Psoas muscle (tissue), 7 donors: ENCODE measurements at regions not wholly inside any gene's neighbourhood (a gene's known extent, or its start where the extent isn't known, plus 50 kb on each side); places are given as distances from the start of the nearest gene placed in this dataset.

ENCODE experiments used
- ATAC-seq, 4 donors: fragments of 200-7000 bp; cut with Tn5 transposase; one replicate each; pipeline ENCODE4 v1.9.1; 2020; ENCODE audit warnings: moderate library complexity in 3 of 4, mild to moderate bottlenecking in 2 of 4
- DNase-seq, 2 donors: peaks; one replicate each; pipeline ENCODE4 v3.0.0-alpha.2; 2020
- H3K27ac ChIP-seq: fragments of 200-600 bp; one replicate; pipeline ENCODE4 v1.8.0; 2022
- H3K27me3 ChIP-seq, 3 donors: fragments of 200-600 bp in 1 of 3; one replicate each; pipeline versions ENCODE4 v1.6.1 to v1.8.0; 2013 to 2022; ENCODE audit warnings: low read length in 2 of 3, mild to moderate bottlenecking in 2 of 3, moderate library complexity in 1 of 3; ENCODE audit not compliant: insufficient read depth in 3 of 3
- H3K36me3 ChIP-seq, 2 donors: fragments of 200-600 bp in 1 of 2; one replicate each; pipeline versions ENCODE4 v1.6.1 to v1.8.0; 2013 to 2022; ENCODE audit warnings: low read depth in 1 of 2, mild to moderate bottlenecking in 1 of 2, moderate library complexity in 1 of 2; ENCODE audit not compliant: insufficient read depth in 1 of 2
- H3K4me1 ChIP-seq: fragments of 200-600 bp; one replicate; pipeline ENCODE4 v1.8.0; 2022
- H3K4me3 ChIP-seq: fragments of 200-600 bp; one replicate; pipeline ENCODE4 v1.8.0; 2022; ENCODE audit warnings: mild to moderate bottlenecking
- H3K9me3 ChIP-seq: fragments of 200-600 bp; one replicate; pipeline ENCODE4 v1.8.0; 2022
- WGBS, 3 donors: extraction: QIAGEN DNeasy Blood & Tissue Kit; methylation state at CpG; one replicate each; pipeline versions ENCODE4 v1.1.6 to v1.1.7; 2013; 5-methylcytosine and 5-hydroxymethylcytosine counted together
- intact Hi-C, 2 donors: fragments of 100-400 bp; cut with DNase I; formaldehyde crosslinking; loops; one replicate each; pipeline versions ENCODE4 v1.11.0 to v1.14.2; 2022
- TF ChIP-seq, protein P1 (sequence below): fragments of 200-600 bp; IDR thresholded peaks from one replicate; pipeline ENCODE4 v1.8.0; 2022; ENCODE audit warnings: antibody characterized with exemption
- donor health status: healthy with polysubstance abuse.
- donor health status: DM: no; HTN: no; CAD: no; lungs with moderate emphysema.
- donor health status: Bipolar disorder and iron deficiency.
- donor health status: healthy.
- donor health status: DM: yes; HTN: yes; CAD: no.
- donor health status: DM: no; HTN: no; CAD: no.
- donor health status: DM: yes; HTN: yes; CAD: no.

DNA sequence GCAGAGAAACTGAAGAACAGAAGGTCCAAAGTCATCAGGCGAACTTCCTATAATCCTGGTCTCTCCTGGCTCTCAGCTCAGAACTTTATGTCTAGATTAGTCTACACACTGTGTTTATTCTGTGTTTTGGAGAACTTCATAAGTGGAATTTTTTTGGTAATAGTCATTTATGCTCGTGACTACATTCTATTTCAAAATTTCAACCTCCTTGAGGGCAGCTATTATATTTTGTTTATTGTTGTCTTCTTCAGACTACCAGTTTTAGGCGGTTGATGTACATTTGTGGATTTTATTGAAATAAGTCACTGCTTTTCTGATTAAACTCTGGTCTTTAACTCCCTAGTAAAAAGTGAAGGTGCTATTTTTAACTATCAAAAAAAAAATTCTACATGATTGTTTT lies 816.6 kb downstream of the SATB2 start:
- ATAC-seq (no peak), DNase-seq (no peak)
- no peaks in the 10 kb centered on the region for H3K27me3 ChIP-seq
- WGBS, 3 donors = 75 to 83% (median 75%) methylated on average over 3 of the region's 3 CpGs
- no peak overlapping the region for H3K4me3 ChIP-seq
- H3K9me3 ChIP-seq = no peaks in the 10 kb centered on the region
- intact Hi-C loops = no loop called here
- H3K36me3 ChIP-seq = no peaks in the 10 kb centered on the region
- H3K27ac ChIP-seq = no peak overlapping the region
- H3K4me1 ChIP-seq = no peaks in the 10 kb centered on the region
- TF ChIP-seq, protein P1, sequence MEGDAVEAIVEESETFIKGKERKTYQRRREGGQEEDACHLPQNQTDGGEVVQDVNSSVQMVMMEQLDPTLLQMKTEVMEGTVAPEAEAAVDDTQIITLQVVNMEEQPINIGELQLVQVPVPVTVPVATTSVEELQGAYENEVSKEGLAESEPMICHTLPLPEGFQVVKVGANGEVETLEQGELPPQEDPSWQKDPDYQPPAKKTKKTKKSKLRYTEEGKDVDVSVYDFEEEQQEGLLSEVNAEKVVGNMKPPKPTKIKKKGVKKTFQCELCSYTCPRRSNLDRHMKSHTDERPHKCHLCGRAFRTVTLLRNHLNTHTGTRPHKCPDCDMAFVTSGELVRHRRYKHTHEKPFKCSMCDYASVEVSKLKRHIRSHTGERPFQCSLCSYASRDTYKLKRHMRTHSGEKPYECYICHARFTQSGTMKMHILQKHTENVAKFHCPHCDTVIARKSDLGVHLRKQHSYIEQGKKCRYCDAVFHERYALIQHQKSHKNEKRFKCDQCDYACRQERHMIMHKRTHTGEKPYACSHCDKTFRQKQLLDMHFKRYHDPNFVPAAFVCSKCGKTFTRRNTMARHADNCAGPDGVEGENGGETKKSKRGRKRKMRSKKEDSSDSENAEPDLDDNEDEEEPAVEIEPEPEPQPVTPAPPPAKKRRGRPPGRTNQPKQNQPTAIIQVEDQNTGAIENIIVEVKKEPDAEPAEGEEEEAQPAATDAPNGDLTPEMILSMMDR = no peak

DNA sequence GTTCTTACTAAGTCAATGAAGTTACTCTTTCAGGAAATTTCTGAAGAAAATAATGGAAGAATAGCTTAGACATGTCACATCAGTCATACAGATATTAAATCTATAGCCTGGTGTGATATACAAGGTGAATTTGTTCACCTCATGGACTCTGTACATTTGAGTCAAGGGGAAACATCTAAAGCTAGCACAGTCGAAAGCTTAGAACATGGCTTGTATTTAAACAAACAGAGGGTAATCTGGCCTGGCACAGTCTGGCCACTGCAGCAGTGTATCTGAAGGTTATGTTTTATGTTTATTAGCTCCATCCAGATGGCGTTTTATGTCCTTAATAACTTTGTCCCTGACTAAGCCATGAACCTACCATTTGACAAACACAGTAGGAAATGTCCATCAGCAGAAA lies 817.3 kb downstream of the SATB2 start:
- H3K27ac ChIP-seq = no peak overlapping the region
- TF ChIP-seq, protein P1 = no peak
- H3K27me3 ChIP-seq = no peaks in the 10 kb centered on the region
- no peak for ATAC-seq
- no peak overlapping the region for H3K4me3 ChIP-seq
- no peak for DNase-seq
- intact Hi-C loops = no loop called here
- H3K4me1 ChIP-seq = no peaks in the 10 kb centered on the region
- 54 to 65% (median 56%) methylated on average over 2 of the region's 2 CpGs for WGBS, 3 donors
- no peaks in the 10 kb centered on the region for H3K36me3 ChIP-seq
- no peaks in the 10 kb centered on the region for H3K9me3 ChIP-seq

DNA sequence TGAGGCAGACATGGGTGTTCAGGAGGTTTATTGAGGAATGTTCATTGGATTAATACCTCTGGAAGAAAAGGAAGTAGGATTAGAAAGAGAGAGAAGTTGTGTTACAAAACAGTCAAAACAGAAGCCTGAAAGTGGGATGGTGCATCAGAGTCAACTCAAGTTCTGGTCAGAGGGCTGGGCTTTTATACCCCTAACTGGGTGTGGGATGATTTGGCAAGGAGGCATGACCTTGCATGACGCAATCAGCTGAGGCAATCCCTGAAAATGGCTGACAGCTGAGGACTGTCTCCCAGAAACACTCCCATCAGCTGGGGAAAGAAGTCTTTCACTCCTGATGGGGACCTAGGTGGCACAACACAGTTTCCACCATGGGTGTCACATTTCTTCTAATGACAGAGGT lies 818.2 kb downstream of the SATB2 start:
- WGBS, 3 donors = 13 to 57% (median 36%) methylated on average over 1 of the region's 1 CpG

DNA sequence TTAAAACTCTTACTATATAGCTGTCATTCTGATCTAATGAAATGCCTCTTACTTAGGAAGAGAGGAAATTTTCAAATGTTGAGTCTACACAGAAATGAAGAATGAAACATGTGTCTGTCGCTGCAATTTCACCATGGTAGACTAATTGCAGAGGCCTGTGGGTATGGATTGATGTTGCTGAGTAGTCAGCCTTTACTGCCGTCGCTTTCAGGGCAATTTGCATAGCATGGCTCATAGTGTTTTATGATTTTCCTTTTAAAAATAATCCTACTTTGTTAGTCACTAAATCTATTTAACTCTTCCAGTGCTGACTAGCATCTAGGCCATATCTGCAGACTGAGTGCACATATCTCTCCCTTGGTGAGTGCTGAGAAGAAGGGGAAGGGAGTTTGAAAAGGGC lies 819.2 kb downstream of the SATB2 start:
- H3K4me1 ChIP-seq = no peaks in the 10 kb centered on the region
- no peak for ATAC-seq
- intact Hi-C loops = no loop called here
- H3K4me3 ChIP-seq = no peak overlapping the region
- H3K27ac ChIP-seq = no peak overlapping the region
- H3K9me3 ChIP-seq = no peaks in the 10 kb centered on the region
- 58 to 60% (median 59%) methylated on average over 3 of the region's 3 CpGs for WGBS, 3 donors
- H3K27me3 ChIP-seq = no peaks in the 10 kb centered on the region
- TF ChIP-seq, protein P1 = no peak
- H3K36me3 ChIP-seq = no peaks in the 10 kb centered on the region
- no peak for DNase-seq

More for the DNA sequence above, 818.2 kb downstream of the SATB2 start:
- intact Hi-C loops = no loop called here
- TF ChIP-seq, protein P1 = no peak
- no peaks in the 10 kb centered on the region for H3K36me3 ChIP-seq
- H3K9me3 ChIP-seq = no peaks in the 10 kb centered on the region
- H3K4me1 ChIP-seq = no peaks in the 10 kb centered on the region
- no peaks in the 10 kb centered on the region for H3K27me3 ChIP-seq
- no peak for DNase-seq
- no peak for ATAC-seq
- H3K4me3 ChIP-seq = no peak overlapping the region
- no peak overlapping the region for H3K27ac ChIP-seq

DNA sequence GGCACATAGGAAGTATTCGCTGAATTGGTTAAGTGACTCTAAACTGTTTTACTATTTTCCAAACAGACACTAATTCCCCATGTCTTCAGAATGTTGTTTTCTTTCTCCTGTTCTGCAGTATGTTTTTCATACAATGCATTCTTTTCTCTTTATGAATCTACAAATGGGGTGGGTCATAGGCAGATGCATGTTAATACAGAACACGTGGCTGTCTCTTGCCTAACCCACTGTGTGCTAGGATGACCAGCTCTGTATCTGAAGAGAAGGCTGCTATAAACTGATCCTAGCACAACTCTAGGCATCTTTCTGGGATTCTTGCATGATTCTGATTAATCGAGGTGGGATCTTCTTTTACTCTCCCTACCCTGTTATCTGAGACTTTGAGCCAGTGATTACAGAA lies 826.0 kb downstream of the PLCL1 start:
- Histone ChIP-seq H3K9me3 (no peaks in the 10 kb centered on the region), H3K36me3 (no peaks in the 10 kb centered on the region), H3K27me3 (no peaks in the 10 kb centered on the region), H3K27ac (no peak overlapping the region), H3K4me1 (no peaks in the 10 kb centered on the region), H3K4me3 (no peak overlapping the region)
- no peak for DNase-seq
- intact Hi-C loops = no loop called here
- ATAC-seq = no peak
- TF ChIP-seq, protein P1 = no peak
- WGBS, 3 donors = 80 to 83% (median 82%) methylated on average over 3 of the region's 3 CpGs
